ENCODE measurements at regions not wholly inside any gene's neighbourhood (a gene's known extent, or its start where the extent isn't known, plus 50 kb on each side); places are given as distances from the start of the nearest gene placed in this dataset.

- TF ChIP-seq CTCF (conservative IDR thresholded peaks at IDR 0.05; ENCODE audit: low read length): no peak
- TF ChIP-seq EZH2phosphoT487 (IDR thresholded peaks at IDR 0.05; ENCODE audit: borderline replicate concordance, low read depth, low read length): no peak
Observed at GRCh38 chr1:108072776-108073175, 107.8 kb upstream of the VAV3 start.
